ENCODE measurements at regions not wholly inside any gene's neighbourhood (a gene's known extent, or its start where the extent isn't known, plus 50 kb on each side); places are given as distances from the start of the nearest gene placed in this dataset.

GRCh38 chrX:126395909-126396308, 156.7 kb downstream of the DCAF12L1 start:
- no peak for ATAC-seq
- no peak for DNase-seq (ENCODE audit: missing footprints)
- intact Hi-C loops (cut with DNase I), result no loop called here

DNA sequence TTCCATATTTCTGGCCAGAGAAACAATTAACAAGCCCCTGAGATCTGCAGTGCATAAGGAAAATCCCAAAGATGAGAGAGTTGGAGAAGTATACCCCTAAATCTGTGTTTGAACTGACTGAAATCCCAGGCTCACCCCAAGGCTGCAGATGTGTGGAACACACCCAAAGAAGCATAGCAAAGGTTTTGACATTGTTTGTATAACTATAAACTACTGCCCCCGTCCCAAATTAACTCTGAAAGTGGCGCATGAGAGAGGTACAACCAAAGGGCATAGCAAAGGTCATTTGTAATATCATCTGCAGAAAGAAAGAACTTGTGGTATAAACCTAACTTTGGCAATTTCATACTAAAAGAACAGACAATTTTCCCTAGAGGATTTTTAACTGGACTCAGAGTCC, 157.9 kb downstream of the DCAF12L1 start:
- DNase-seq (ENCODE audit: missing footprints) (no peak), ATAC-seq (no peak)
- intact Hi-C loops (cut with DNase I), result no loop called here

DNA sequence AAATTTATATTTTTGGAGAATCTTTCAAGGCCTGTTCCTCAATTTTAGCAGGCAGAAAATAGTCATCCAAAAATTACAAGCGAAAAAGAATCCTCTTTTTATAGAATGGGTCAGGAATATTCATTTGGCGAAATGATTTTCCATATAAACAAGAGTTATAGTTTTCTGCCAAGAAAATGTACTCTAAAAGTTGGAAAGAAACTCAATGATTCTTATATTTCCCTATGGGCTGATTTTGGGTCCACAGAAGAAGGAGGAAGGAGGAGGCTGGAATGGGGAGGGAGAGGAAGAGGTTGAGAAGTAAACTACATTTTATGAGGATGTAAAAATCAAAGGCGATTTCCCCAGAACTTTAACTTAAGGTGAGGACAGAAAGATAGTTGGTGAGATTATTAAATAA, 159.3 kb downstream of the DCAF12L1 start:
- intact Hi-C loops (cut with DNase I), result no loop called here
- ATAC-seq, result no peak
- no peak for DNase-seq (ENCODE audit: missing footprints)

DNA sequence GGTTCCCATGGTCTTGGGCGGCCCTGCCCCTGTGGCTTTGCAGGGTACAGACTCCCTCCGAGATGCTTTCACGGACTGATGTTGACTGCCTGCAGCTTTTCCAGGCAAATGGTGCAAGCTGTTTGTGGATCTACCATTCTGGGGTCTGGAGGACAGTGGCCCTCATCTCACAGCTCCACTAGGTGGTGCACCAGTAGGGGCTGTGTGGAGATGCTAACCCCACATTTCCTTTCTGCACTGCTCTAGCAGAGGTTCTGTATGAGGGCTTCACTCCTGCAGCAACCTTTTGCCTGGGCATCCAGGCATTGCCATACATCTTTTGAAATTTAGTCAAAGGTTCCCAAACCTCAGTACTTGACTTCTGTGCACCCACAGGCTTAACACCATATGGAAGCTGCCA, 176.1 kb downstream of the DCAF12L1 start:
- intact Hi-C loops (cut with DNase I), result no loop called here
- DNase-seq (ENCODE audit: missing footprints), result no peak
- ATAC-seq, result no peak

GRCh38 chrX:126342859-126343258, 176.8 kb upstream of the DCAF12L2 start:
- intact Hi-C loops (cut with DNase I), result no loop called here
- ATAC-seq (no peak), DNase-seq (ENCODE audit: missing footprints) (no peak)

DNA sequence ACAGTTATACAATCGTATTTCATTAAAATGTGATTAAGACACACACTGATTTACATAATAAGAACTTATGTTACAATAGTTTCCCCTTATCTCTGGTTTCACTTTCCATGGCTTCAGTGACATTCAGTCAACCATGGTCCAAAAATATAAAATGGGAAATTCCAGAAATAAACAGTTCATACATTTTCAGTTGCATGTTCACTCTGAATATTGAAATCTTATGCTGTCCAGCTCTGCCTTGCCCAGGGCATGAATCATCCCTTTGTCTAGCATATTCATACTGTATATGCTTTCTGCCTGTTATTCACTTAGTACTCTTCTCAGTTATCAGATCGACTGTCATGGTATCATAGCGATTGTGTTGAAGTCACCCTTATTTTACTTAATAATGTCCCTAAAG, 173.8 kb upstream of the DCAF12L2 start:
- ATAC-seq, result no peak
- intact Hi-C loops (cut with DNase I), result no loop called here
- DNase-seq (ENCODE audit: missing footprints), result no peak

DNA sequence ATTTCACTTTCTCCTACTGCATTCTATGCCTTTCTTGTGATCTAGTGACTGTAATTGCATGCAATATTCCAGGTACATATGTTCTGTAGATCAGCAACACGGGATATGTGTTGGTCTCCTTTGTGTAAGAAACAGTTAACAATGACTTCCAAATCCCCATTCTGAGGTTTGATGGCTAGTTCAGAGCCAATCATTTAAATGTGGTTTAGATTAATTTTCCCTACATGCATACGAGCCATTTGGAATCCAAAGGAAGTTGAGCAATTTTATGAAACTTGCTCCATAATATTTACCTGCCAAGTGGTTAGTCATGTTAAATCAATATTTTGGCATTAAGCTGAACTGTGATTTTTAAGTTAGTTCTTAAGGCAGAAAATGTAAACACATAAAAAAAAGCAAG, 172.8 kb upstream of the DCAF12L2 start:
- ATAC-seq (no peak), DNase-seq (ENCODE audit: missing footprints) (no peak)
- intact Hi-C loops (cut with DNase I), result no loop called here

GRCh38 chrX:126300401-126300800, 134.3 kb upstream of the DCAF12L2 start:
- intact Hi-C loops (cut with DNase I), result no loop called here
- ATAC-seq (no peak), DNase-seq (ENCODE audit: missing footprints) (no peak)

DNA sequence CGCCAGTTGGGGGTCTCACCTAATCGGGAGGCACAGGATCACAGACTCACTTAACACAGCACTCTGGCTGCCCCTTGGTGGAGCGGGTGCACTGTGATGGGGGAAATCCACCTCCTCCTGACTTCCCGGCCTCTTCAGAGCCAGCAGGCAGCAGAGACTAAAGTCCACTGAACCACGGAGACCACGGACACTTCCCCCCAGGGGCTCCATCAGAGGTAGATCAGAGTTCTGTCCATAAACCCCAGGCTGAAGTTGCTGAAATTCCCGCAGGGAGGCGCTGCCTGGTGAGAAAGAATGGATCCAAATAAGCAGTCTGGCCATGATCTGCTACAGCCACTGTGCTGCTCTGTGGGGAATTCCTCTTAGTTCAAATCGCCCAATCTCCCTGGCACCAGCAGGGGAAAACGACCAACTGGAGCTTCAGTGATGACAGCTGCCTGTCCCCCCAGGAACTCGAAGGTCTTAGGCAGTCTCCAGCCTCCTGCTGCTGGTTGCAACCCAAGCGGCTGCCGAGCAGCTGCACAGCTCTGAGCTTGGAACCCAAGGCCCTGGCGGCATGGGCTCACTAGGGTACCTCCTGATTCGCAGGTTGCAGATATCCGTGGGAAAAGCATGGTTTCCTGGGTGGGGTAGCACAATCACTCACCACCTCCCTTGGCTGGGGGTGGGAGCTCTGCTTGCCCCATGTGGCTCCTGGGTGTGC, 106.9 kb upstream of the DCAF12L2 start:
- DNase-seq (ENCODE audit: missing footprints) (peak; percentile 9), ATAC-seq (no peak)
- intact Hi-C loops (cut with DNase I), result no loop called here

- DNase-seq (ENCODE audit: missing footprints) (no peak), ATAC-seq (no peak)
- intact Hi-C loops (cut with DNase I), result no loop called here
Measured at GRCh38 chrX:126265116-126265515, 99.0 kb upstream of the DCAF12L2 start.

GRCh38 chrX:126238220-126238619, 72.1 kb upstream of the DCAF12L2 start:
- DNase-seq (ENCODE audit: missing footprints) (no peak), ATAC-seq (no peak)
- intact Hi-C loops (cut with DNase I), result no loop called here

DNA sequence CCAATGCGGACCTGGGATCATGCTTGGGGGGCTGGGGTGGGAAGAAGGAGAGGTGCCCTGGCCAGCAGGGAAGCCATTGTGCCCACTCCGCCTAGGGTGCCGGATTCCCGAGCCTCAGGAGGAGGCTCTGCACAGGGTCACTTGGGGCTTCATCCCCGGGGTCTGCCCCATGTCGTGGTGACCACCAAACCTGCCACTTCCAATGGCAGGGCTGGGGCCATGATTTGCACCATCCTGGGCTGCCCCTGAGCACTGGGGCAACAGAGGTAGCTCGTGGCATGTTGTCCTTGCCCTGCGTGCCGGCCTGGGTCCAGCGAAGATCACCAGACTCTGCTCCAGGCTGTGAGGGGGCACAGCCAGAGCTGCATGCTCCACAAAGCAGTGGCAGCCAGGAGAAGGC, 71.4 kb upstream of the DCAF12L2 start:
- DNase-seq (ENCODE audit: missing footprints), result no peak
- intact Hi-C loops (cut with DNase I), result no loop called here

More for the DNA sequence above, 71.4 kb upstream of the DCAF12L2 start:
- no peak for ATAC-seq
